ENCODE measurements at regions not wholly inside any gene's neighbourhood (a gene's known extent, or its start where the extent isn't known, plus 50 kb on each side); places are given as distances from the start of the nearest gene placed in this dataset.
"Not testable (repeated sequence)": the region's sequence is repeated elsewhere in the genome, so short reads cannot be mapped to it uniquely, and the experiment has no call there.

GRCh38 chr7:83259064-83259463 lies 96.4 kb upstream of the PCLO start:
- no peak for DNase-seq (ENCODE audit: low read depth, low spot score)
- Mint-ChIP-seq H3K27ac (ENCODE audit: unreplicated experiment) (no peak overlapping the region), H3K27me3 (ENCODE audit: low read depth) (no peaks in the 10 kb centered on the region), H3K4me3 (no peak overlapping the region), H3K36me3 (ENCODE audit: low read depth) (no peaks in the 10 kb centered on the region), H3K4me1 (no peaks in the 10 kb centered on the region), H3K9me3 (no peaks in the 10 kb centered on the region)
- TF ChIP-seq CTCF (conservative IDR thresholded peaks at IDR 0.05), result no peak

GRCh38 chr7:83248000-83248399 lies 85.3 kb upstream of the PCLO start:
- no peak for DNase-seq (ENCODE audit: low read depth, low spot score)
- H3K27ac Mint-ChIP-seq (ENCODE audit: unreplicated experiment), result no peak overlapping the region
- no peaks in the 10 kb centered on the region for H3K36me3 Mint-ChIP-seq (ENCODE audit: low read depth)
- peaks cover 3% of the 10 kb centered on the region for H3K4me1 Mint-ChIP-seq
- no peaks in the 10 kb centered on the region for H3K27me3 Mint-ChIP-seq (ENCODE audit: low read depth)
- TF ChIP-seq CTCF (conservative IDR thresholded peaks at IDR 0.05), result no peak
- peaks cover 3% of the 10 kb centered on the region for H3K9me3 Mint-ChIP-seq
- no peak overlapping the region for H3K4me3 Mint-ChIP-seq

GRCh38 chr7:83219231-83219630 lies 56.5 kb upstream of the PCLO start:
- not testable (repeated sequence) for H3K27me3 Mint-ChIP-seq (ENCODE audit: low read depth); H3K27ac Mint-ChIP-seq (ENCODE audit: unreplicated experiment); H3K9me3 Mint-ChIP-seq; DNase-seq (ENCODE audit: low read depth, low spot score); H3K4me1 Mint-ChIP-seq; H3K4me3 Mint-ChIP-seq; H3K36me3 Mint-ChIP-seq (ENCODE audit: low read depth)

- DNase-seq (ENCODE audit: low read depth, low spot score), result no peak
- H3K36me3 Mint-ChIP-seq (ENCODE audit: low read depth), result no peaks in the 10 kb centered on the region
- H3K4me3 Mint-ChIP-seq, result no peak overlapping the region
- H3K9me3 Mint-ChIP-seq, result no peaks in the 10 kb centered on the region
- H3K4me1 Mint-ChIP-seq, result peaks cover under 1% of the 10 kb centered on the region
- TF ChIP-seq CTCF (conservative IDR thresholded peaks at IDR 0.05), result no peak
- H3K27ac Mint-ChIP-seq (ENCODE audit: unreplicated experiment), result no peak overlapping the region
- H3K27me3 Mint-ChIP-seq (ENCODE audit: low read depth), result no peaks in the 10 kb centered on the region
These were observed 50.2 kb upstream of the PCLO start for GRCh38 chr7:83212883-83213282.
